ENCODE measurements at regions not wholly inside any gene's neighbourhood (a gene's known extent, or its start where the extent isn't known, plus 50 kb on each side); places are given as distances from the start of the nearest gene placed in this dataset.

- Mint-ChIP-seq H3K27ac (no peak overlapping the region), H3K4me3 (no peak overlapping the region), H3K27me3 (ENCODE audit: low read depth) (no peaks in the 10 kb centered on the region), H3K9me3 (peaks cover 18% of the 10 kb centered on the region), H3K36me3 (ENCODE audit: low read depth) (no peaks in the 10 kb centered on the region), H3K4me1 (no peaks in the 10 kb centered on the region)
- TF ChIP-seq, protein P1, sequence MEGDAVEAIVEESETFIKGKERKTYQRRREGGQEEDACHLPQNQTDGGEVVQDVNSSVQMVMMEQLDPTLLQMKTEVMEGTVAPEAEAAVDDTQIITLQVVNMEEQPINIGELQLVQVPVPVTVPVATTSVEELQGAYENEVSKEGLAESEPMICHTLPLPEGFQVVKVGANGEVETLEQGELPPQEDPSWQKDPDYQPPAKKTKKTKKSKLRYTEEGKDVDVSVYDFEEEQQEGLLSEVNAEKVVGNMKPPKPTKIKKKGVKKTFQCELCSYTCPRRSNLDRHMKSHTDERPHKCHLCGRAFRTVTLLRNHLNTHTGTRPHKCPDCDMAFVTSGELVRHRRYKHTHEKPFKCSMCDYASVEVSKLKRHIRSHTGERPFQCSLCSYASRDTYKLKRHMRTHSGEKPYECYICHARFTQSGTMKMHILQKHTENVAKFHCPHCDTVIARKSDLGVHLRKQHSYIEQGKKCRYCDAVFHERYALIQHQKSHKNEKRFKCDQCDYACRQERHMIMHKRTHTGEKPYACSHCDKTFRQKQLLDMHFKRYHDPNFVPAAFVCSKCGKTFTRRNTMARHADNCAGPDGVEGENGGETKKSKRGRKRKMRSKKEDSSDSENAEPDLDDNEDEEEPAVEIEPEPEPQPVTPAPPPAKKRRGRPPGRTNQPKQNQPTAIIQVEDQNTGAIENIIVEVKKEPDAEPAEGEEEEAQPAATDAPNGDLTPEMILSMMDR (IDR thresholded peaks at IDR 0.05; ENCODE audit: unreplicated experiment in 3 of 3), result peak; percentile 44 to 46 (median 45)
These were observed 223.4 kb upstream of the FAM174A start for GRCh38 chr5:100311806-100312205.

- H3K4me1 Mint-ChIP-seq, result no peaks in the 10 kb centered on the region
- no peaks in the 10 kb centered on the region for H3K36me3 Mint-ChIP-seq (ENCODE audit: low read depth)
- no peak overlapping the region for H3K27ac Mint-ChIP-seq
- TF ChIP-seq, protein P1 (IDR thresholded peaks at IDR 0.05; ENCODE audit: unreplicated experiment in 3 of 3), result no peak
- H3K27me3 Mint-ChIP-seq (ENCODE audit: low read depth), result no peaks in the 10 kb centered on the region
- H3K9me3 Mint-ChIP-seq, result no peaks in the 10 kb centered on the region
- no peak overlapping the region for H3K4me3 Mint-ChIP-seq
These were observed 229.2 kb upstream of the FAM174A start for GRCh38 chr5:100306000-100306399.

GRCh38 chr5:100303216-100303615 lies 232.0 kb upstream of the FAM174A start:
- no peaks in the 10 kb centered on the region for H3K9me3 Mint-ChIP-seq
- no peak overlapping the region for H3K27ac Mint-ChIP-seq
- H3K4me1 Mint-ChIP-seq, result no peaks in the 10 kb centered on the region

GRCh38 chr5:100299261-100299660 lies 235.9 kb upstream of the FAM174A start:
- no peaks in the 10 kb centered on the region for H3K9me3 Mint-ChIP-seq
- H3K36me3 Mint-ChIP-seq (ENCODE audit: low read depth), result no peaks in the 10 kb centered on the region
- no peaks in the 10 kb centered on the region for H3K27me3 Mint-ChIP-seq (ENCODE audit: low read depth)
- H3K4me3 Mint-ChIP-seq, result no peak overlapping the region
- H3K27ac Mint-ChIP-seq, result no peak overlapping the region
- TF ChIP-seq, protein P1 (IDR thresholded peaks at IDR 0.05; ENCODE audit: unreplicated experiment in 3 of 3), result no peak
- no peaks in the 10 kb centered on the region for H3K4me1 Mint-ChIP-seq

More at GRCh38 chr5:100303216-100303615, 232.0 kb upstream of the FAM174A start:
- TF ChIP-seq, protein P1 (IDR thresholded peaks at IDR 0.05; ENCODE audit: unreplicated experiment in 3 of 3), result no peak
- no peak overlapping the region for H3K4me3 Mint-ChIP-seq
- H3K36me3 Mint-ChIP-seq (ENCODE audit: low read depth), result no peaks in the 10 kb centered on the region
- H3K27me3 Mint-ChIP-seq (ENCODE audit: low read depth), result no peaks in the 10 kb centered on the region

GRCh38 chr5:100276071-100276470 lies 259.1 kb upstream of the FAM174A start:
- Mint-ChIP-seq H3K36me3 (ENCODE audit: low read depth) (no peaks in the 10 kb centered on the region), H3K4me1 (peaks cover 4% of the 10 kb centered on the region), H3K27ac (no peak overlapping the region), H3K27me3 (ENCODE audit: low read depth) (no peaks in the 10 kb centered on the region), H3K4me3 (no peak overlapping the region), H3K9me3 (no peaks in the 10 kb centered on the region)
- TF ChIP-seq, protein P1 (IDR thresholded peaks at IDR 0.05; ENCODE audit: unreplicated experiment in 3 of 3), result no peak

DNA sequence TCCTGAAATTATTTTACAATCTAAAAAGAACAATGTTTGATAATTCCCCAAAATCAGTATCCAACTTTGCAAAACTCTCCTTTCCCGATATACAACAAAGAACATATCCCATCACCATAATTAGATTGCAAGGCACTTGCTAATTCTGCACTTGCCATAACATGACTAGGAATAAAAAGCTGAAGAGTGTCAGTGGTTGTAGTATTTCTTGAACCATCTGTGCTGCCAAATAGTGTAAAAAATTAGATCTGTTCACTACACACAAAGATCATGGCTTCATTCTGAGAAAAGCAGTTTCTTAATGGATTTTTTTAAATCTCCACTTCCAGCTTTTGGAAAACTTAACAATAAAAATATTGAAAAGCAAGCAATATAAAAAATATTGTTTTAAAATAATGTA lies 259.5 kb upstream of the FAM174A start:
- H3K27ac Mint-ChIP-seq, result no peak overlapping the region
- no peak overlapping the region for H3K4me3 Mint-ChIP-seq
- no peaks in the 10 kb centered on the region for H3K27me3 Mint-ChIP-seq (ENCODE audit: low read depth)
- H3K4me1 Mint-ChIP-seq, result peaks cover 8% of the 10 kb centered on the region
- H3K36me3 Mint-ChIP-seq (ENCODE audit: low read depth), result no peaks in the 10 kb centered on the region
- no peaks in the 10 kb centered on the region for H3K9me3 Mint-ChIP-seq
- TF ChIP-seq, protein P1 (IDR thresholded peaks at IDR 0.05; ENCODE audit: unreplicated experiment in 3 of 3), result no peak

Data from nephron (organoid).